ENCODE measurements at regions not wholly inside any gene's neighbourhood (a gene's known extent, or its start where the extent isn't known, plus 50 kb on each side); places are given as distances from the start of the nearest gene placed in this dataset.

DNA sequence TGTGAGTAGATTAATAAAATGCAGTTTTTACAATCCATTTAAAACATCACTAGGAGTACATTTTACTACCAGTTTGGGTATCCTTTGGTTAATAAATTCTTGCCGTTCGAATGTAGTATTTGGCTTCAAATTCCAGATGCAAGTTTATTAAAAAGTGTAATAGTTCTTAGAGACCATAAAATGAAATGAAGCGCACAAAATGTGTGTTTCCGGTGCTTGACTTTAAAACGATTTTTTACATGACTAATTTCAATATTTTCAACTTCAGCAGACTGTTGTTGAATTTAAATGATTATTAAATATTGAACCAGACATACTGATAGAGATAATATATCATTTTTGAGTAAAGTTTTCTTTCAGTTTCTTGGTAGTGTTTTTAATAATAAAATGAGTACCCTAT lies 138.4 kb upstream of the NAALADL2 start:
- TF ChIP-seq, protein P1, sequence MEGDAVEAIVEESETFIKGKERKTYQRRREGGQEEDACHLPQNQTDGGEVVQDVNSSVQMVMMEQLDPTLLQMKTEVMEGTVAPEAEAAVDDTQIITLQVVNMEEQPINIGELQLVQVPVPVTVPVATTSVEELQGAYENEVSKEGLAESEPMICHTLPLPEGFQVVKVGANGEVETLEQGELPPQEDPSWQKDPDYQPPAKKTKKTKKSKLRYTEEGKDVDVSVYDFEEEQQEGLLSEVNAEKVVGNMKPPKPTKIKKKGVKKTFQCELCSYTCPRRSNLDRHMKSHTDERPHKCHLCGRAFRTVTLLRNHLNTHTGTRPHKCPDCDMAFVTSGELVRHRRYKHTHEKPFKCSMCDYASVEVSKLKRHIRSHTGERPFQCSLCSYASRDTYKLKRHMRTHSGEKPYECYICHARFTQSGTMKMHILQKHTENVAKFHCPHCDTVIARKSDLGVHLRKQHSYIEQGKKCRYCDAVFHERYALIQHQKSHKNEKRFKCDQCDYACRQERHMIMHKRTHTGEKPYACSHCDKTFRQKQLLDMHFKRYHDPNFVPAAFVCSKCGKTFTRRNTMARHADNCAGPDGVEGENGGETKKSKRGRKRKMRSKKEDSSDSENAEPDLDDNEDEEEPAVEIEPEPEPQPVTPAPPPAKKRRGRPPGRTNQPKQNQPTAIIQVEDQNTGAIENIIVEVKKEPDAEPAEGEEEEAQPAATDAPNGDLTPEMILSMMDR (conservative IDR thresholded peaks at IDR 0.05 in 1 of 2, IDR thresholded peaks at IDR 0.05 in 1 of 2; ENCODE audit: extremely low read depth in 1 of 2, insufficient read depth in 1 of 2, low read depth in 1 of 2, low read length in 2 of 2), result no peak
- no peak for TF ChIP-seq EZH2 (IDR thresholded peaks at IDR 0.05; ENCODE audit: borderline replicate concordance, low read length)
